ENCODE measurements at regions not wholly inside any gene's neighbourhood (a gene's known extent, or its start where the extent isn't known, plus 50 kb on each side); places are given as distances from the start of the nearest gene placed in this dataset.

GRCh38 chr3:87626546-87626945 is 350.2 kb upstream of the POU1F1 start:
- TF ChIP-seq ZNF747 (CRISPR knock-in tag; IDR thresholded peaks at IDR 0.05; ENCODE audit: borderline replicate concordance) (no peak), CTCF (CRISPR knock-in tag; IDR thresholded peaks at IDR 0.05) (no peak), JUN (CRISPR knock-in tag; IDR thresholded peaks at IDR 0.05) (no peak), ATF7 (IDR thresholded peaks at IDR 0.05) (no peak), ATF7 (CRISPR knock-in tag; IDR thresholded peaks at IDR 0.05) (no peak), JUNB (CRISPR knock-in tag; IDR thresholded peaks at IDR 0.05; ENCODE audit: borderline replicate concordance) (no peak), GABPB1 (CRISPR knock-in tag; IDR thresholded peaks at IDR 0.05) (no peak)

All from HepG2 (cell line).